ENCODE measurements at regions not wholly inside any gene's neighbourhood (a gene's known extent, or its start where the extent isn't known, plus 50 kb on each side); places are given as distances from the start of the nearest gene placed in this dataset.

DNA sequence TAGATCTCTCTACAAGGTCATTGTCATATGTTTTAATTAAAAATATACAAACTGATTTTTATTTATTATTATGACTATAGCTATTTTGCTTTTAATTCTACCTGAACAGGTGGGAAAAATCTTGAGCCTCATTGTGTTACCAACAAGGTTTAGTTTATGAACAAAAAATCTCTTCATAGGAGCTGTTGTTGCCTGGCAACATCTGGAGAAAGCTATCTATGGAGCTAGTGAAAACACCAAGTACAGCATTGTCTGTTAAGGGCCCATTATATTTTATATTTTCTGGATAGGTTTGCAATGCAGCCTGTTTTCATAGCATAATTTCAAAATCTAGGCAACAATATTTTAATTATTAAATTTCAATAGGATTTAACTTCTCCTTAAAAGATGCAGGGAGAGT, 383.0 kb upstream of the TMEFF2 start:
- H3K4me1 ChIP-seq (ENCODE audit: control insufficient read depth in 1 of 2, insufficient read depth in 1 of 2, low read depth in 1 of 2, low read length in 1 of 2), result no peaks in the 10 kb centered on the region

DNA sequence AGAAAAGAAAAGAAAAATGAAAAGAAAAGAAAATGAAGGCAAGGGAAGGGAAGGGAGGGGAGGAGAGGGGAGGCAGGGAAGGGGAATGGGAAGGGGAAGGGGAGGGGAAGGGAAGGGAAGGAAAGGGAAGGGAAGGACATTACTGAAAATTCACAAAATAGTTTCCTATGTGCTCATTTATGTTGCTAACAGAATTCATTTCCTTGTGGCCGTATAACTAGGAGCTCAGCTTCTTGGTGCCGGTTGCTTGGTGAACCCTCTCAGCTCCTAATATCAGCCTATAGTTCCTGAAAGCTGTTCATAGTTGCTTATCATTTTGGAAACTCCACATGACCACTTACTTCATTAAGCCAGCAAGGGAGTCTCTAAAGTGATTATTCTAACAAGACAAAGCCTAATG, 379.8 kb upstream of the TMEFF2 start:
- H3K27ac ChIP-seq, result no peak overlapping the region
- H3K36me3 ChIP-seq, result no peaks in the 10 kb centered on the region
- H3K4me3 ChIP-seq (ENCODE audit: low read depth in 1 of 2, low read length in 1 of 2), result no peak overlapping the region
- no peaks in the 10 kb centered on the region for H3K9me3 ChIP-seq
- H3K4me1 ChIP-seq (ENCODE audit: control insufficient read depth in 1 of 2, insufficient read depth in 1 of 2, low read depth in 1 of 2, low read length in 1 of 2), result no peaks in the 10 kb centered on the region
- H3K27me3 ChIP-seq, result no peaks in the 10 kb centered on the region
- TF ChIP-seq, protein P1, sequence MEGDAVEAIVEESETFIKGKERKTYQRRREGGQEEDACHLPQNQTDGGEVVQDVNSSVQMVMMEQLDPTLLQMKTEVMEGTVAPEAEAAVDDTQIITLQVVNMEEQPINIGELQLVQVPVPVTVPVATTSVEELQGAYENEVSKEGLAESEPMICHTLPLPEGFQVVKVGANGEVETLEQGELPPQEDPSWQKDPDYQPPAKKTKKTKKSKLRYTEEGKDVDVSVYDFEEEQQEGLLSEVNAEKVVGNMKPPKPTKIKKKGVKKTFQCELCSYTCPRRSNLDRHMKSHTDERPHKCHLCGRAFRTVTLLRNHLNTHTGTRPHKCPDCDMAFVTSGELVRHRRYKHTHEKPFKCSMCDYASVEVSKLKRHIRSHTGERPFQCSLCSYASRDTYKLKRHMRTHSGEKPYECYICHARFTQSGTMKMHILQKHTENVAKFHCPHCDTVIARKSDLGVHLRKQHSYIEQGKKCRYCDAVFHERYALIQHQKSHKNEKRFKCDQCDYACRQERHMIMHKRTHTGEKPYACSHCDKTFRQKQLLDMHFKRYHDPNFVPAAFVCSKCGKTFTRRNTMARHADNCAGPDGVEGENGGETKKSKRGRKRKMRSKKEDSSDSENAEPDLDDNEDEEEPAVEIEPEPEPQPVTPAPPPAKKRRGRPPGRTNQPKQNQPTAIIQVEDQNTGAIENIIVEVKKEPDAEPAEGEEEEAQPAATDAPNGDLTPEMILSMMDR (IDR thresholded peaks at IDR 0.05), result no peak

More for the DNA sequence above, 383.0 kb upstream of the TMEFF2 start:
- no peaks in the 10 kb centered on the region for H3K36me3 ChIP-seq
- TF ChIP-seq, protein P1 (IDR thresholded peaks at IDR 0.05), result no peak
- no peaks in the 10 kb centered on the region for H3K9me3 ChIP-seq
- no peak overlapping the region for H3K27ac ChIP-seq
- no peak overlapping the region for H3K4me3 ChIP-seq (ENCODE audit: low read depth in 1 of 2, low read length in 1 of 2)
- H3K27me3 ChIP-seq, result no peaks in the 10 kb centered on the region

DNA sequence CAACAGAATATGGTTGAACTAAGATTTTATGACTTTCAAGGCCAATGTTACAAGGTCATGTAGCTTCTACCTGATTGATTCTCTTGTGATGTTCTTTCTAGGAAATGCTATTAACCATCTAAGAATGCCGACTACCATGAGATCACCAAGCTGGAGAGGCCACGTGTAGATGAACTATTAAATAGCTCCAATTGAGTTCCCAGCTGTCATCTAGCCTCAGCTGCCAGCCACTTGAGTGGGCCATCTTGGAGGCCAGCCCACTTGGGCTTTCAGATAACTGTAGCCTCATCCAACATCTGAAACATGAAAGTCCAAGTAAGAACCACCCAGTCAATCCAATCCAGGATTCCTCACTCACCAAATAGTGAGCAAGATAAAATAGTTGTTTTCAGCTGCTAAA, 376.9 kb upstream of the TMEFF2 start:
- TF ChIP-seq, protein P1 (IDR thresholded peaks at IDR 0.05), result no peak
- no peaks in the 10 kb centered on the region for H3K27me3 ChIP-seq
- no peaks in the 10 kb centered on the region for H3K4me1 ChIP-seq (ENCODE audit: control insufficient read depth in 1 of 2, insufficient read depth in 1 of 2, low read depth in 1 of 2, low read length in 1 of 2)
- H3K27ac ChIP-seq, result no peak overlapping the region
- no peaks in the 10 kb centered on the region for H3K36me3 ChIP-seq
- H3K4me3 ChIP-seq (ENCODE audit: low read depth in 1 of 2, low read length in 1 of 2), result no peak overlapping the region
- no peaks in the 10 kb centered on the region for H3K9me3 ChIP-seq

DNA sequence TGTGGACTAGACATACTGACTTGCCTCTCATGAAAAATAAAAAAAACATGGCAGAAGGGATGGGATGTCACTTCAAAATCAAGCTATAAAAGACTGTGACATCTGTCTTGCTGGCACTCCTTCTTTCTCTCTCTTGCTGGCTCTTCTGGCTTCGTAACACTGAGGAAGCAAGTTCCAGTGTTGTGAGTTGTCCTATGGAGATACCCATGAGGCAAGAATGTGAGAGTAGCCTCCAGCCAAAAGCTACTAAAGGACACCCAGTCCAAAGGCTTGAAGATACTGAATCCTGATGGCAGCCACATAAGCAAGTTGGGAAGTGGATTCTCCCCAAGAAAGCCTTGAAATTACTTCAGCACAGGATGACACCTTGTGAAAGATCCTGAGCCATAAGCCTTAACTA, 376.1 kb upstream of the TMEFF2 start:
- H3K36me3 ChIP-seq, result no peaks in the 10 kb centered on the region
- no peak overlapping the region for H3K27ac ChIP-seq
- no peaks in the 10 kb centered on the region for H3K9me3 ChIP-seq
- TF ChIP-seq, protein P1 (IDR thresholded peaks at IDR 0.05), result no peak
- no peak overlapping the region for H3K4me3 ChIP-seq (ENCODE audit: low read depth in 1 of 2, low read length in 1 of 2)
- H3K4me1 ChIP-seq (ENCODE audit: control insufficient read depth in 1 of 2, insufficient read depth in 1 of 2, low read depth in 1 of 2, low read length in 1 of 2), result no peaks in the 10 kb centered on the region
- H3K27me3 ChIP-seq, result no peaks in the 10 kb centered on the region

DNA sequence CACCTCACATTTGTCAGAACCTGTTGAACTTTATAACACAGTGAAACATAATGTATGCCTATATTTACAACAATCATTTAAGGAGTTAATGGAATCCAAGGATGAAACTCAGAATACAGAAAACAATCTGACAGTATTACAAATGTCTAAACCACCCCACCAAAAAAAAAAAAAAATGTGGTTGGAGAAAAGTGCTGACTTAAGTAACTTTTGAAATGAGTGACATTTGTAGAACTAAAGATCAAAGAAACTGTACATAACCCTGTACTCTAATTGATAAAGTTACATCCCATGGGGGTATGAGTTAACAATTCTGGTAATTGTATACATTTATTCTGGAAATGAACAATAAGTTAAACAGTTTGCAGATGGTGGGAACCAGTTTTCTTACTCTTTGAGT, 372.1 kb upstream of the TMEFF2 start:
- H3K9me3 ChIP-seq, result no peaks in the 10 kb centered on the region
- H3K27me3 ChIP-seq, result no peaks in the 10 kb centered on the region
- no peaks in the 10 kb centered on the region for H3K4me1 ChIP-seq (ENCODE audit: control insufficient read depth in 1 of 2, insufficient read depth in 1 of 2, low read depth in 1 of 2, low read length in 1 of 2)
- no peak overlapping the region for H3K4me3 ChIP-seq (ENCODE audit: low read depth in 1 of 2, low read length in 1 of 2)
- H3K36me3 ChIP-seq, result no peaks in the 10 kb centered on the region
- TF ChIP-seq, protein P1 (IDR thresholded peaks at IDR 0.05), result no peak
- H3K27ac ChIP-seq, result no peak overlapping the region

DNA sequence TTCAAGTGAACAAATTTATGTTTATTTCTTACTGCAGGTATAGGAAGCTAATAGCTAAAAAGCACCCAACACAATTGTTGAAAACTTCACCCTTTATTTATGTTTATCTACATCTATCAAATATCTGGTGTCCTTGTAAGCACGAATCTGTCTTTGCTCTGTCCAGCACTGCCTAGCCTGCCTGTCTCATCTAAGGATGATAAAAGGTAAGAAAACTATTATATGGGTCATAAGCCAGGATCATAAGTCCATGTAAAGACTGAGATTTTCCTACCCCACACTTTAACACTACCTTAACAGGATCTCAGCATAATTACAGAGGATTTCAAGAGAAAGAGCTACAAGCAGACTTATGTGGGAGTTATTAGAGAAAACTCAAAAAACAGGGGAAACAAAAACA, 365.6 kb upstream of the TMEFF2 start:
- H3K36me3 ChIP-seq, result no peaks in the 10 kb centered on the region
- TF ChIP-seq, protein P1 (IDR thresholded peaks at IDR 0.05), result no peak
- H3K4me1 ChIP-seq (ENCODE audit: control insufficient read depth in 1 of 2, insufficient read depth in 1 of 2, low read depth in 1 of 2, low read length in 1 of 2), result no peaks in the 10 kb centered on the region
- no peaks in the 10 kb centered on the region for H3K9me3 ChIP-seq
- no peak overlapping the region for H3K4me3 ChIP-seq (ENCODE audit: low read depth in 1 of 2, low read length in 1 of 2)
- no peaks in the 10 kb centered on the region for H3K27me3 ChIP-seq
- H3K27ac ChIP-seq, result no peak overlapping the region
